ENCODE measurements at regions not wholly inside any gene's neighbourhood (a gene's known extent, or its start where the extent isn't known, plus 50 kb on each side); places are given as distances from the start of the nearest gene placed in this dataset.
"Not testable (repeated sequence)": the region's sequence is repeated elsewhere in the genome, so short reads cannot be mapped to it uniquely, and the experiment has no call there.

GRCh38 chr16:88240776-88241175, 142.0 kb upstream of the ZNF469 start:
- TF ChIP-seq, protein P1, sequence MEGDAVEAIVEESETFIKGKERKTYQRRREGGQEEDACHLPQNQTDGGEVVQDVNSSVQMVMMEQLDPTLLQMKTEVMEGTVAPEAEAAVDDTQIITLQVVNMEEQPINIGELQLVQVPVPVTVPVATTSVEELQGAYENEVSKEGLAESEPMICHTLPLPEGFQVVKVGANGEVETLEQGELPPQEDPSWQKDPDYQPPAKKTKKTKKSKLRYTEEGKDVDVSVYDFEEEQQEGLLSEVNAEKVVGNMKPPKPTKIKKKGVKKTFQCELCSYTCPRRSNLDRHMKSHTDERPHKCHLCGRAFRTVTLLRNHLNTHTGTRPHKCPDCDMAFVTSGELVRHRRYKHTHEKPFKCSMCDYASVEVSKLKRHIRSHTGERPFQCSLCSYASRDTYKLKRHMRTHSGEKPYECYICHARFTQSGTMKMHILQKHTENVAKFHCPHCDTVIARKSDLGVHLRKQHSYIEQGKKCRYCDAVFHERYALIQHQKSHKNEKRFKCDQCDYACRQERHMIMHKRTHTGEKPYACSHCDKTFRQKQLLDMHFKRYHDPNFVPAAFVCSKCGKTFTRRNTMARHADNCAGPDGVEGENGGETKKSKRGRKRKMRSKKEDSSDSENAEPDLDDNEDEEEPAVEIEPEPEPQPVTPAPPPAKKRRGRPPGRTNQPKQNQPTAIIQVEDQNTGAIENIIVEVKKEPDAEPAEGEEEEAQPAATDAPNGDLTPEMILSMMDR (IDR thresholded peaks at IDR 0.05): not testable (repeated sequence)
- not testable (repeated sequence) for TF ChIP-seq POLR2A (IDR thresholded peaks at IDR 0.05)
